Upper lobe of left lung (tissue), 4 donors: ENCODE measurements at regions not wholly inside any gene's neighbourhood (a gene's known extent, or its start where the extent isn't known, plus 50 kb on each side); places are given as distances from the start of the nearest gene placed in this dataset.

Source experiments
- POLR2A ChIP-seq, 4 donors: fragments of 450-650 bp; IDR thresholded peaks; one replicate each; pipeline ENCODE4 v1.5.1; 2016 to 2017; ENCODE audit warnings: antibody characterized with exemption in 4 of 4, mild to moderate bottlenecking in 2 of 4
- POLR2AphosphoS5 ChIP-seq, 2 donors: sonication (generic); formaldehyde crosslinking; IDR thresholded peaks; one replicate each; pipeline ENCODE4 v1.5.1; 2017; ENCODE audit warnings: antibody characterized with exemption in 2 of 2

DNA sequence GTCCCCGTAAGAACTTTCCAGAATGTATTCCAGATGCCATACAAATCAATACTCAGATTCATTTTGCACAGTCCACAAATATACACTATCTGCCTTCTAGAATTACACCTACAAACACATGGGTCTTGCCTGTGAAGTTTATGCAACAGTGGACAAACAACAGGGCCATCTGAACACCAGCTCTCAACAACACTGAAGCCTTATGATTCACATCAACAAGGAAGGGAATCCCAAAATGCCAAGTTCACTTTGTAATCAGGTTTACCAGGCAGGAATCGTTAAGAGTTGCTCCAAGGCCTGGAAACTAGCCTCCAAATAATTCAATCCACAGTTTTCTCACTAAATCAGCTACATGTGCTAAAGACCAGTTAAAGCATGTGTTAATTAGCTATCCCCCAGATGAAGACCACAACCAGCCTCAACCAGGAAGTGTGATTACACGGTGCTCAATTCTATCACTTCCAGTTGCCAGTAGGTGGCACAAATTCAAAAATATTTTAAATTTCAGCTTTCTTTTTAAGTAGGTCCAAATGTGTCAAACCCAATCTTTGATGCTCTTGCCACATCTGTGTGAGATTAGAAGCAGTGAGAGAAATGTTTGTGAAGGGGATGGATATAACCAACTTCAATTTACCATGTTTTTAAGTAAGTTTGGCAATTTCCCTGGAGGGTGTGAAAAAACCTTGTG is 139.1 kb upstream of the BDNF start:
- TF ChIP-seq POLR2AphosphoS5 (IDR thresholded peaks at IDR 0.05) (no peak), POLR2A (IDR thresholded peaks at IDR 0.05) (no peak)
